ENCODE measurements at regions not wholly inside any gene's neighbourhood (a gene's known extent, or its start where the extent isn't known, plus 50 kb on each side); places are given as distances from the start of the nearest gene placed in this dataset.
"Not testable (repeated sequence)": the region's sequence is repeated elsewhere in the genome, so short reads cannot be mapped to it uniquely, and the experiment has no call there.

DNA sequence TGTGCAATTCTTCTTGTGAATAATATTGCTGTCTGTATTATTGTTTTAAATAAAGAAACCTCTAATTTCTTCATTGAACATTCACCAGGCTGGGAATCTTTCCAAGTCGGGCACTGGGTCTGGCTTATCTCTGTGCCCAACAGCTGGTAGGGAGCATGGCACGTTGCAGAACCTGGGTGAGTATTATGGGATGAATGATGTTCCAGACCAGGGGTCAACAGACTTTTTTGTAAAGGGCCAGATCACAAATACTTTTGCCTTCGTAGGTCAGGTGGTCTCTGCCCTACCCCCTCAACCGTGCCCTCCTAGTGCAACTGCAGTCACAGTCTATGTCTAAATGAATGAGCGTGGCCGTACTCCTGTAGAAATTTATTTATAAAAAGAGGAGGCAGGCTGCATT, 81.6 kb upstream of the FOXQ1 start:
- DNase-seq: no peak

- DNase-seq: no peak
Observed at GRCh38 chr6:1229808-1230207, 82.1 kb upstream of the FOXQ1 start.

- DNase-seq: no peak
Observed at GRCh38 chr6:1229301-1229700, 82.6 kb upstream of the FOXQ1 start.

- DNase-seq: no peak
Observed at GRCh38 chr6:1228754-1229191, 83.1 kb upstream of the FOXQ1 start.

GRCh38 chr6:1227935-1228753, 83.8 kb upstream of the FOXQ1 start:
- DNase-seq: no peak

DNA sequence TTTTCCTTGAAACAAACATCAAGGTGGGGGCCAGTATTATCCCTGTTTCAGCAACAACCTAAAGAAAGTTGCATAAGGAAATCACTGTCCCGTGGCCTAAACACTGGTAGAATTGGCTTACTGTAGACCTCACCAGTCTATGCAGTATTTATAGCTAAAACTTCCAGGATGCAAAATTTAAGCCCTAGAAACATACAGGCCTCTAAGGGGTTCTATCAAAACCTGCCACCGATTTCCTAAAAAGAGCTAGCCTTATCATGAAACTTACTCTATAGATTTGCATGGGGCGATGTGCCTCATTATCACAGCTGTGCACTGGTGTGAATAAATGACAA, 84.3 kb upstream of the FOXQ1 start:
- DNase-seq: no peak

DNA sequence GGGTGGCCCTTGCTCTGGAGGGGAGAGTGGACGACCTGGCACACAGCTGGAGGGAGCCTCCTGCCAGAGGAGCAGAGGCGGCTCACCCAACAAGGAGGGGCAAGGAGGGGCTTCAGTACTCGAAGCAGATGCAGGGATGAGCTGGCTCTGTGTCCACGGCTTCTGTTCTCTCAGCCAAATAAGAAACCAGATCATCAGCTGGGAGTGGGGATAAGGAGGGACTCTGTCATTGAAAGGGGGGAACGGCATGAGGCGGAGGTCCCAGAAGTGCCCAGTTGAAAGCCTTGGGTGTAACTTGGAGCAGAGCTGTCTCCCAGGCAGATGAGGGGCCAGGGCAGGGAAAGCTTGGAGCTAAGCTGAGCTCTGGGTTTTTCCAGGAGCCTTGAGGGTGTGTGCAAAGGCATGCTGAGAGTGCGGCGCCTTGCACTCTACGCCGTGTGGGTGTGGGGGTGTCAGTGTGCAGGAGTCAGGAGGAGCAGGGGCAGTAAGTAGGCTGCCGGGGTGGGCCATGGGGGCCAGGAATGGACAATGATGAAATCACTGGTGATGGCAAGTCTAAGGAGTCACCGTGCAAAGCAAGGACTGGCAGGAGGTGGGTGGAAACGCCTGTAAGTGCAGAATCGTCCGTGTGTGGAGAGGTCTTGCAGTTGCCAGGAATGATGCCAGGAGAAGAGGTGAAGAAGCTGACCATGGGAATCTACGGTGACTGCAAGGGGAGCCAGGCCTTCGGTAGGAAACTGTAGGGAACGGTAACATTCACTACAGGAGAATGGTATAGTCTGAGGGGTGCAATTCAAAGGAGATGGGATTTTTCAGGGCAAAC, 85.4 kb upstream of the FOXQ1 start:
- DNase-seq: no peak

DNA sequence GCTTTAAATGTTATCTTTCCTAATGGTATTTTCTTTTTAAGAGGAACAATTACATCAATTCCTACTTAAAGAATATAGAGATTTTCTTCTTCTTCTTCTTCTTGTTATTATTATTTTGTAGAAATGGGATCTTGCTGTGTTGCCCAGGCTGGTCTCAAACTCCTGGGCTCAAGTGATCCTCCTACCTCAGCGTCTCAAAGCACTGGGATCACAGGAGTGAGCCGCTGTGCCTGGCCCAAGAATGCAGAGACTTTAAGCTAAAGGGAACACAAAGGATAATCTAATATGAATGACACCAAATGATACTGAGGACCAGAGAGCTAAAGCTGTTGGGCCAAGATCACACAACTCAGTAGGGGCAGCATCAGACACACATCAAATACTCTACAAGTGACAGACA, 87.4 kb upstream of the FOXQ1 start:
- no peak for DNase-seq

- no peak for DNase-seq
Observed at GRCh38 chr6:1222728-1223595, 88.9 kb upstream of the FOXQ1 start.

DNA sequence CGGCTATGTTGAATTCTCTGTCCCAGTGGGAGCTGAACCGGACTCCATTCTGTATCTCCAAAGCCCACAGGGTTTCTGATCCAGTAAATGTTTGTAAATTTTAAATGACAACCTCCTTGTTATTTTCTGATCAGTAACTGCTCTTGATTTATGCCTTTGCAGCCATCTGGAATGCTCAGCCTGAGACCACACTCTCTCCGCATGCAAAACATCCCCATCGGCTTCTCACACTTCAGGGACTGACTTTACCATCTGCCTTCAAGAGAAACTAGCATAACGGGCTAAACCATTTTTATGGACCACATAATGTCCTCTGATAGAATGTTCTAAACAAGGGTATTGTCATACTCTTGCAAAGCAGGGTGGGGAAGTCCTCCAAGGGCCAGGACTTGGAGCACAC, 94.5 kb upstream of the FOXQ1 start:
- DNase-seq: no peak

- DNase-seq: no peak
Observed at GRCh38 chr6:1216488-1216974, 95.4 kb upstream of the FOXQ1 start.

- no peak for DNase-seq
Observed at GRCh38 chr6:1215884-1216487, 95.9 kb upstream of the FOXQ1 start.

- DNase-seq: no peak
Observed at GRCh38 chr6:1215023-1215422, 96.9 kb upstream of the FOXQ1 start.

- no peak for DNase-seq
Observed at GRCh38 chr6:1212919-1213318, 99.0 kb upstream of the FOXQ1 start.

DNA sequence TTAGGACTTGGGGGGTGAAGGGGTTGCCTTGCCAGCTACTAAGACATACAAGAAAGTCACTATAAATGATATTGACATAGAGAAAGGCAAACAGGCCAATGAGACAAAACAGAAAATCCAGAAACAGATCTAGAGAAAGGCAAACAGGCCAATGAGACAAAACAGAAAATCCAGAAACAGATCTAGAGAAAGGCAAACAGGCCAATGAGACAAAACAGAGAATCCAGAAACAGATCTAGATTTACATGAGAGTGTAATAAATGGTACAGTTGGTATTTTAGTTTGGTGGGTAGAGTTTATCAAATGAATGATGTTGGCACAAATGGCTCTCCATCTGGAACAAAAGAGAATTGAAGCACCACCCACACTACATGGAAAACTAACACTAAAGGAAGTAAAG, 99.8 kb upstream of the FOXQ1 start:
- not testable (repeated sequence) for DNase-seq

DNA sequence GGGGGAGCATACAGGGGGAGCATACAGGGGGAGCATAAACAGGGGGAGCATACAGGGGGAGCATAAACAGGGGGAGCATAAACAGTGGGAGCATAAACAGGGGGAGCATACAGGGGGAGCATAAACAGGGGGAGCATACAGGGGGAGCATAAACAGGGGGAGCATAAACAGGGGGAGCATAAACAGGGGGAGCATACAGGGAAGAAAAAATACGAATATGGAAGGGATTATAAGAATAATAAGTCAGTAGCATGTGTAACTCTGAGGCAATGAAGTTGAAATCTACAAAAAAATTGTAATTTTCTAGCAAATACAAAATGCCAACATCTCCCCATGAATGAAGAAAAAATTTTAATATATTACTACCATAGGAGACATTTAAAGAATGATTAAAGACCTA, 101.3 kb upstream of the FOXQ1 start:
- DNase-seq: not testable (repeated sequence)

GRCh38 chr6:1208876-1209275, 103.0 kb upstream of the FOXQ1 start:
- no peak for DNase-seq

GRCh38 chr6:1203546-1203945, 108.4 kb upstream of the FOXQ1 start:
- DNase-seq: no peak

GRCh38 chr6:1202201-1202600, 109.7 kb upstream of the FOXQ1 start:
- DNase-seq: no peak

GRCh38 chr6:1201547-1202200, 110.2 kb upstream of the FOXQ1 start:
- DNase-seq: no peak

DNA sequence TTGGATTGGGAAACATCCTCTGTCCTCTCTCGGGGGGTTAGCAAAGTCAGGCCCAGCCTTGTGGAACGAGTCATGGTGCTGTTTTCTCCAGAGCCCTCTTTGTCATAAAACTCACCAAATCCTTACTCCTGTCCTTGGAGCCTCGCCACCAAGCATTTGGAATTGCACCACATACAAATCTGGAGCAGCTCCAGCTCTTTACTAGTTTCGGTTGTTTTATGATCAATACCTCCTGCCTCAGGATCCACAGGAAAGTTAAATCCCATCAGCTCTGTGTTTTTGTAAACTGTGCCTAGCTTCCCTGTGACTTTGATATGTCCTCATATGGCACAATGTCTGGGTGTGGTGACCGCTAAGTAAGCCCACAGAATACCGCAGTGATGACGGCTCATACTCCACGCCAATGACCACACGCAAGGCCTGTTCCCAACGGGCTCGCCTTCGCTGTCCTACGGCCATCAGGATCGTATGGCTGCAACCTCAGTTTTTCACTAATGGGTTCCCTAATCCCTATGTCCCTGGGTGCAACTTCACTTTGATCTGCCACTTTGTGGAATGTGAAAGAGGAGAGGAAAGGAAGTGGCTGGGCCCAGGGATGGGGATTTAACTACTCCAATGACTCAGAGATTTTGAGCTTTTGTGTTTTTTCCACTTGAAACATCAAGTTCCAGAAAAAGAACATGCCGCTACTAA, 111.3 kb upstream of the FOXQ1 start:
- DNase-seq: no peak

- DNase-seq: no peak
Observed at GRCh38 chr6:1200081-1200408, 111.9 kb upstream of the FOXQ1 start.
